Natural killer cell (primary cell): ENCODE measurements at regions not wholly inside any gene's neighbourhood (a gene's known extent, or its start where the extent isn't known, plus 50 kb on each side); places are given as distances from the start of the nearest gene placed in this dataset.

Experiments used
- ATAC-seq, 3 donors: fragments of 150-1000 bp in 2 of 3; fragments of 200-7000 bp in 1 of 3; cut with Tn5 transposase; 1 replicate in 1 of 3; 2 replicates in 2 of 3; pipeline ENCODE4 v1.10.0; 2021; ENCODE audit warnings: mild to moderate bottlenecking in 2 of 3, moderate library complexity in 2 of 3
- DNase-seq, 2 donors: peaks; one replicate each; pipeline versions ENCODE4 v3.0.0 to v3.0.0-alpha.2; 2013 to 2021; ENCODE audit warnings: mixed read lengths in 1 of 2
- H3K27ac ChIP-seq: one replicate; pipeline ENCODE4 v1.5.1; 2013; ENCODE audit warnings: mild to moderate bottlenecking, low read length
- H3K27me3 ChIP-seq: one replicate; pipeline ENCODE4 v1.6.1; 2013; ENCODE audit warnings: low read length; ENCODE audit not compliant: control insufficient read depth, insufficient read depth
- H3K36me3 ChIP-seq: one replicate; pipeline ENCODE4 v1.6.1; 2013; ENCODE audit warnings: low read length; ENCODE audit not compliant: control insufficient read depth, insufficient read depth
- H3K4me1 ChIP-seq: one replicate; pipeline ENCODE4 v1.6.1; 2013; ENCODE audit warnings: low read length; ENCODE audit not compliant: control insufficient read depth, insufficient read depth
- H3K4me3 ChIP-seq: one replicate; pipeline ENCODE4 v1.5.1; 2013; ENCODE audit warnings: low read length
- H3K9me3 ChIP-seq: one replicate; pipeline ENCODE4 v1.6.1; 2013; ENCODE audit warnings: low read length; ENCODE audit not compliant: control insufficient read depth, insufficient read depth
- H3K27ac Mint-ChIP-seq, 2 donors: one replicate each; pipeline ENCODE4 v1.8.0; 2022; ENCODE audit warnings: mild to moderate bottlenecking in 2 of 2, mixed read lengths in 2 of 2, moderate library complexity in 1 of 2
- H3K27me3 Mint-ChIP-seq, 2 donors: one replicate each; pipeline ENCODE4 v1.8.0; 2022; ENCODE audit warnings: low read depth in 2 of 2, mixed read lengths in 2 of 2
- H3K36me3 Mint-ChIP-seq: one replicate; pipeline ENCODE4 v1.8.0; 2022; ENCODE audit warnings: mixed read lengths
- H3K4me1 Mint-ChIP-seq, 2 donors: one replicate each; pipeline ENCODE4 v1.8.0; 2022; ENCODE audit warnings: mixed read lengths in 2 of 2
- H3K4me3 Mint-ChIP-seq: one replicate; pipeline ENCODE4 v1.8.0; 2022; ENCODE audit warnings: mild to moderate bottlenecking, moderate library complexity, mixed read lengths
- H3K9me3 Mint-ChIP-seq, 2 donors: one replicate each; pipeline ENCODE4 v1.8.0; 2022; ENCODE audit warnings: mixed read lengths in 2 of 2
- CTCF ChIP-seq: fragments of 200-600 bp; IDR thresholded peaks from one replicate; pipeline ENCODE4 v1.8.0; 2022; ENCODE audit warnings: antibody characterized with exemption
- WGBS: methylation state at CpG from one replicate; pipeline ENCODE4 v1.1.7; 2013; ENCODE audit warnings: missing lambda C conversion rate; ENCODE audit not compliant: insufficient coverage; 5-methylcytosine and 5-hydroxymethylcytosine counted together
- intact Hi-C: fragments of 100-400 bp; cut with micrococcal nuclease; formaldehyde crosslinking; loops from one replicate; pipeline ENCODE4 v1.14.2; 2022

DNA sequence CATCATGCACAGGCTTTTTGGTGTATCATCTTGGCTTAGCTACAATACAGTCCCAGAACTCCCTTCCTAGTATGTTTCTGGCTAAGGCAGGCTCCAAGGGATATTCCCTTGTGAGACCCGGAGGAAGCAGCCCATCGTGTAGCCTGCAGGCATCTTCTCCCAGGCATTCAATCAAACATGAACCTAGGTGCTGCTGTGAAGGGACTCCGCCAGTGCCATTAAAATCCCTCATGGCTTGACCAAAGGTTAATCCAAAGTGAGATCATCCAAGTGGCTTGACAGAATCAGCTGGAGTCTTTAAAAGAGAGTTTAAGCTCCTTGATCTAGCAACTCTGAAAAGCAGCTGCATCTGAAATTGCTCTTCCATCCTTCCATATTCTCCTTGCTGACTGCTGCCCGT lies 333.9 kb downstream of the DIRAS2 start:
- Mint-ChIP-seq H3K4me3 (no peak overlapping the region), H3K27me3 (peaks cover 4 to 23% of the 10 kb centered on the region in 2 donors), H3K4me1 (no peaks in the 10 kb centered on the region), H3K9me3 (no peaks in the 10 kb centered on the region), H3K36me3 (no peaks in the 10 kb centered on the region), H3K27ac (no peak overlapping the region)
- 88% methylated on average over 4 of the region's 4 CpGs for WGBS
- no peaks in the 10 kb centered on the region for H3K9me3 ChIP-seq
- no peaks in the 10 kb centered on the region for H3K4me1 ChIP-seq
- H3K27ac ChIP-seq: no peak overlapping the region
- intact Hi-C loops: no loop called here
- DNase-seq (no peak), ATAC-seq (no peak)
- no peak for TF ChIP-seq CTCF
- no peaks in the 10 kb centered on the region for H3K36me3 ChIP-seq
- H3K4me3 ChIP-seq: no peak overlapping the region
- H3K27me3 ChIP-seq: no peaks in the 10 kb centered on the region

DNA sequence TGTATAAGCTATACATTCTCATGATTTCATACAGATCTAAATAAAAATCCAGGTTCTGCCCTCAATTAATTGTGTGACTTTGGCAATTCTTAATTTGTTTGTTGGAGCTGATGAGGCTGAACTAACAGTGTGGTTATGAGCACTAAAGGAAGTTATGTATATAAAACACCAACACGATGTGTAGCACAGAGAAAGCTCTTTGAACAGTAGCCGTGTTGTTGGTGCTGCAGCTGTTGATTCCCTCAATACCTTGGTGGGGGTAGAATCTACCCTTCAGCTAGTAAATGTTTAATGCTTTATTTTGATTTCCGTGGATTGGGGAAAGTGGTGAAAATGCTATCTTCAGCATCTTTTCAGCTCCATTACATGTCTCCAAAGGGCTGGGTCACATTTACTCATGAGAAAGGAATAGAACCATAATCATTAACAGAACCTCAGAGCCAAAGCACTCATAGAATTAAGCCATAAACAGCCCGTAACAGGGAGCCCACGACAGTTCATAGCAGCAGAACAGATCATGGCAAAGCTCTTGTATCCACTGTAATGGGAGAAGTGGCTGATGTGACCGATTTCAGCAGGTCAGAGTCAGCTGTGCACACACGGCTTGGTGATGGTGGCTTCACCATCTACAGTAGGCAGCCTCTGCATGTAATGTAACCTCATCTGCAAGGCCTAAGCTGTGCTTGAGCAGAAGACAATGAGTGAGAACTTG lies 332.7 kb downstream of the DIRAS2 start:
- no peaks in the 10 kb centered on the region for H3K9me3 ChIP-seq
- no peaks in the 10 kb centered on the region for H3K9me3 Mint-ChIP-seq
- DNase-seq (no peak), ATAC-seq (no peak)
- 94% methylated on average over 7 of the region's 7 CpGs for WGBS
- no peaks in the 10 kb centered on the region for H3K36me3 Mint-ChIP-seq
- no peaks in the 10 kb centered on the region for H3K36me3 ChIP-seq
- H3K27me3 Mint-ChIP-seq: peaks cover 4 to 16% of the 10 kb centered on the region in 2 donors
- H3K4me3 Mint-ChIP-seq: no peak overlapping the region
- no peaks in the 10 kb centered on the region for H3K27me3 ChIP-seq
- H3K4me1 Mint-ChIP-seq: no peaks in the 10 kb centered on the region
- no peak overlapping the region for H3K27ac Mint-ChIP-seq
- no peak overlapping the region for H3K4me3 ChIP-seq
- no peaks in the 10 kb centered on the region for H3K4me1 ChIP-seq
- no peak overlapping the region for H3K27ac ChIP-seq
- no peak for TF ChIP-seq CTCF
- intact Hi-C loops: no loop called here

GRCh38 chr9:90310521-90310876 lies 332.1 kb downstream of the DIRAS2 start:
- 100% methylated on average over 1 of the region's 1 CpG for WGBS
- Mint-ChIP-seq H3K27me3 (peaks cover 4 to 12% of the 10 kb centered on the region in 2 donors), H3K4me3 (no peak overlapping the region), H3K4me1 (no peaks in the 10 kb centered on the region), H3K9me3 (no peaks in the 10 kb centered on the region), H3K27ac (no peak overlapping the region), H3K36me3 (no peaks in the 10 kb centered on the region)
- no peak for DNase-seq
- no peak for ATAC-seq
- TF ChIP-seq CTCF: no peak
- Histone ChIP-seq H3K4me3 (no peak overlapping the region), H3K27ac (no peak overlapping the region), H3K9me3 (no peaks in the 10 kb centered on the region), H3K36me3 (no peaks in the 10 kb centered on the region), H3K27me3 (no peaks in the 10 kb centered on the region), H3K4me1 (no peaks in the 10 kb centered on the region)
- intact Hi-C loops: no loop called here

GRCh38 chr9:90311811-90312210 lies 330.8 kb downstream of the DIRAS2 start:
- H3K4me3 ChIP-seq: no peak overlapping the region
- no peaks in the 10 kb centered on the region for H3K4me1 ChIP-seq
- DNase-seq (no peak), ATAC-seq (no peak)
- H3K36me3 ChIP-seq: no peaks in the 10 kb centered on the region
- Mint-ChIP-seq H3K9me3 (no peaks in the 10 kb centered on the region), H3K27ac (no peak overlapping the region), H3K4me3 (no peak overlapping the region), H3K4me1 (no peaks in the 10 kb centered on the region), H3K36me3 (no peaks in the 10 kb centered on the region), H3K27me3 (peaks cover 3 to 19% of the 10 kb centered on the region in 2 donors)
- no peaks in the 10 kb centered on the region for H3K9me3 ChIP-seq
- intact Hi-C loops: no loop called here
- TF ChIP-seq CTCF: no peak
- no peak overlapping the region for H3K27ac ChIP-seq
- no peaks in the 10 kb centered on the region for H3K27me3 ChIP-seq
- 51% methylated on average over 5 of the region's 7 CpGs for WGBS
